ENCODE measurements at regions not wholly inside any gene's neighbourhood (a gene's known extent, or its start where the extent isn't known, plus 50 kb on each side); places are given as distances from the start of the nearest gene placed in this dataset.
"Not testable (repeated sequence)": the region's sequence is repeated elsewhere in the genome, so short reads cannot be mapped to it uniquely, and the experiment has no call there.

DNA sequence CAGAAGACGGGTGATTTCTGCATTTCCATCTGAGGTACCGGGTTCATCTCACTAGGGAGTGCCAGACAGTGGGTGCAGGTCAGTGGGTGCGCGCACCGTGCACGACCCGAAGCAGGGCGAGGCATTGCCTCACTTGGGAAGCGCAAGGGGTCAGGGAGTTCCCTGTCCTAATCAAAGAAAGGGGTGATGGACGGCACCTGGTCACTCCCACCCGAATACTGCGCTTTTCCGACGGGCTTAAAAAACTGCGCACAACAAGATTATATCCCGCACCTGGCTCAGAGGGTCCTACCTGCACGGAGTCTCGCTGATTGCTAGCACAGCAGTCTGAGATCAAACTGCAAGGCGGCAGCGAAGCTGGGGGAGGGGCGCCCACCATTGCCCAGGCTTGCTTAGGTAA is 1403.1 kb downstream of the REEP3 start:
- FAIRE-seq: not testable (repeated sequence)

DNA sequence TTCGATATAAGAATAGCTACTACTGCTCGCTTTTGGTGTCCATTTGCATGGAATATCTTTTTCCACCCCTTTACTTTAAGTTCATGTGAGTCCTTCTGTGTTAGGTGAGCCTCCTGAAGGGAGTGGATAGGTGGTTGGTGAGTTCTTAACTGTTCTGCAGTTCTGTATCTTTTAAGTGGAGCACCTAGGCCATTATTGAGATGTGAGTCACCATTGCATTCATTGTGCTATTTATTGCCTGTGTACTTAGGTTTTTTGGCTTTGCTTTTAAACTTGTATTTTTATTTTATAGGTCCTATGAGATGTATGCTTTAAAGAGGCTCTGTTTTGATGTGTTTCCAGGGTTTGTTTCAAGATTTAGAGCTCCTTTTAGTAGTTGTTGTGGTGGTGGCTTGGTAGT is 1430.8 kb downstream of the REEP3 start:
- FAIRE-seq: no peak

DNA sequence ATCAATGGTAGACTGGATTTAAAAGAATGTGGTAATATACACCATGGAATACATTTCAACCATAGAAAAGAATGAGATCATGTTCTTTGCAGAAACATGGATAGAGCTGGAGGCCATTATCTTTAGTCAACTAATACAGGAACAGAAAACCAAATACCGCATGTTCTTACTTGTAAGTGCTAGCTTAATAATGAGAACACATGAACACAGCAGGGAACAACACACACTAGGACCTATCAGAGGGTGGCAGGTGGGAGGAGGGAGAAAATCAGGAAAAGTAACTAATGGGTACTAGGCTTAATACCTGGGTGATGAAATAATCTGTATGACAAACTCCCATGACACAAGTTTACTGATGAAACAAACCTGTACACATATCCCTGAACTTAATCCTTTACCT is 1435.2 kb downstream of the REEP3 start:
- FAIRE-seq: no peak

DNA sequence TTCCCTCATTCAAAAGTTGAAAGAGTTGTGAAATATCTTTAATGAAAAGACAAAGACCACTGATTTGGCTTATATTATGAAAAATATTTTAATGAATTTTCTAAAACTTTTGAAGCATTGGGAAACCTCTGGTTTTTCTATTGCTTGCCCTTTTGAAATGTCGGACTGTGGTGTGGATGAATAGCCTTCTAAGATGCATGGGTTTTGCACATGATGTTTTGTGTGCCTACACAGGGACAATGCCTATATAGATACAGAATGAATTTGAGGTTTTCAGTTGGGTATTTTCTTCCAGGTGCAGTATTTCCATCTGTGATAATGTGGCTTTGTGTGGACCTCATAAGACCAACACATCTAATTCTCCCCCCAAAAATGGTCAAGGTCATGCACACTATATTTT is 1437.9 kb downstream of the REEP3 start:
- FAIRE-seq: no peak

DNA sequence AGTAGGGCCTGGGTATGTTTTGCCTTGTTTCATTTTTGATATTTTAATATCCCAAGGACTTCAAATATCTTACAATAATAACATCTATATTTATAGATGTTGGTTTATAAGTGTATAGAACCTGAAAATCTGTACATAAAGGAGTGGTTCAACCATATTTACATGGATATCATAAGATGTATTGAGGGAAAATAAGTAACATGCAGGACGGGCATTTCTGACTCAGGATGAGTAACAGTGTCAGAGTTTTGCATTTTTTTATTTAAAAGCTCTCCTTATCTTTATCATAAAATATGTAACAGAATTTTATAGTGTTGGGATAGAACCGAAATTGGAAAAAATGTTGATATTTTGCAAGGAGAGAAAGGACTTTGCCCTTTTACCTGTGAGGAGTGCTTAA is 1438.7 kb downstream of the REEP3 start:
- no peak for FAIRE-seq

DNA sequence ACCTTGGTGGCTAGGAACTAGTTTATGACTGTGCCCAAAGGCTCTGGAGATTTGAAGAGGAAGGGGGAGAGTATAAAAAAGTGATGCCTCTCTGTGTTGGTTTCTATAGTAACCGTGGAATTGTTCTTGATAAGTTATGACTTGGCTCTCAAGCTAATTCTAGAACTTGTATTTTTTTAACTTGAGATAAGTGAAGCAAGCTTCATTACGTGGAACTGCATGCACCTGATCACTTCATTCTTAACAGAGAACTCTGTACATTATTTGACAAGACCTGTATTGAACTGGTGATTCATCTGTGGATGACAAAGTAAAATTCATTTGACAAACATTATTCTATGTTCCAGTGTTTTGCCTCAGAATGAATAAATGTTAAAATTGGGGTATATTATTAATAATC is 1452.2 kb downstream of the REEP3 start:
- FAIRE-seq: no peak

DNA sequence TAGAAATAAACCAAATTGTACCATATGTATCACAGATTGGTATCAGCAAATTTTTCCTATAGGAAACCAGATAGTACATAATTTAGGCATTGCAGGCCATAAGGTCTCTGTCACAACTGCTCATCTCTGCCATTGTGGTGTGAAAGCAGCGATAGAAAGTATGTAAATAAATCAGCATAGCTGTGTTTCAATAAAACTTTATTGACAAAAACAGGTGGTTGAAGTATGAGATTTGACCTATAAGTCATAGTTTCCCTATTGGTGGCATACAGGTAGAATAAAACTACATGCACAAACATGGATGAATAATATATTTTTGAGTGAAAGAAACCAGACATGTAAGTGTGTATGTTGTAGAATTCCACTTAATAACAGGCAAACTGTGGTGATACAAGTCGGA is 1454.9 kb downstream of the REEP3 start:
- no peak for FAIRE-seq

DNA sequence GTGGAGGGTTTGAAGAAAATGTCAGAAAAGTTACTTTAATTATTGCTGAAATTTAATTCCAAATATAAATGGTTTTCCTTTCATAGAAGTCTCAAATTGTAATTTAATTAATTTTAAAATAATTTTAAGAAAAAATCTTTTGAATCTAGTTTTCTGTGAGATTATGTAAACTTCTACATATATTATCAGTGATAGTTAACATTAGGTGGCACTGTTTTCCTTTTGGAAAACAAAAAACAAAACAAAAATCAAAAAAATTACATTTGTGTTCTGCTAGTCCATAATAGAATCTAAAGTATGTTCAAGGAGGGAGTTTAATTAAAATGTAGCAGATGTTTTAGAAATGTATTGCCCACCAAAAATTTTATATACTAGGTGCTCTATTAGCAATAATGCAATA is 1456.7 kb downstream of the REEP3 start:
- peak; percentile 13 for FAIRE-seq

DNA sequence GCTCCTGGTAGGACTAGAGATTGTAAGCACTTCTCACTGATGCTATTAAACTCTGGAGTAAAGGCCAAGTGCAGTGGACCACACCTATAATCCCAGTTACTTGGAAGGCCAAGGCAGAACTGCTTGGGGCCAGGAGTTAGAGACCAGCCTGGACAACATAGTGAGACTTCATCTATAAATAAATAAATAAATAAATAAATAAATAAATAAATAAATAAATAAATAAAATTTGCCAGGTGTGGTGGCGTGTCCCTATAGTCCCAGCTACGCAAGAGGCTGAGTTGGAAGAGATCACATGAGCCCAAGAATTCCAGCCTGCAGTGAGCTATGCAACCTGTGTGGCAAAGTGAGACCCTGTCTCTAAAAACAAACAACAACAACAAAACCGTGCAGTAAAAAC is 1475.7 kb downstream of the REEP3 start:
- FAIRE-seq: no peak

DNA sequence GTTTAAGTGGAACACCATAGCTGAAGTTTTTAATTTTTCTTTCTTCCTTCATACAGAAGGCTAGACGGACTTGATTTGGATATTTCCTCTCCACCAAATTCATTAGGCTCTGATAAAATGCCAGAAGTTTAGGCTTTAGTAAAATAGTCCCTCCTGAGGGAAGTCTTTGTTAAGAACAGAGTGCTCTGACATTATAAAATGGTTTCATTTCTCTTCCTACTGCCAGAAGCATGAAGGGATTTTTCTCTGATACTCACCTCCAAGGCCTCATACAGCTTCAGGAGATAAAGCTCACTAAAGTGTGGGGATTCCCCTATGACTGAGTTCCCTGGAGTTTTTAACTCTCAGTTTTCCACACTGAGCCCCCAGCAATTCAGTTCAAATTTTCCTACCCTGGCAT is 1489.6 kb downstream of the REEP3 start:
- FAIRE-seq: no peak

DNA sequence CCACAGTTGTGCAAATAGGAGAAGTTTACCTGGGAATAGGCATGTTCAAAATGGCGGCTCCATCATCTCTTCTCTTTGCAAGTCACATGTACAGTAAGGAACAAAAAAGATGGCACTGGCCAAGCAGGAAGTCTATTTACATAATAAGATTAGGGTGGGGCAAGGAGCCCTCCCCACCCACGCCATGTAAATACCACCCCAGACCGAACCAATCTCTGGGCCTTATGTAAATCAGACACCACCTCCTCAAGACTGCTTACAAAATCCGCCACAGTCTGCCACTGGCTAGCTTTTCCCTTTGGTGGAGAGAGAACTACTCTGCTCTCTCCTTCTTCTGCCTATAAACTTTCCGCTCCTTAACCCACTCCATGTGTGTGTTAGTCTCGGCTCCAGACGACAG is 1496.3 kb downstream of the REEP3 start:
- no peak for FAIRE-seq

DNA sequence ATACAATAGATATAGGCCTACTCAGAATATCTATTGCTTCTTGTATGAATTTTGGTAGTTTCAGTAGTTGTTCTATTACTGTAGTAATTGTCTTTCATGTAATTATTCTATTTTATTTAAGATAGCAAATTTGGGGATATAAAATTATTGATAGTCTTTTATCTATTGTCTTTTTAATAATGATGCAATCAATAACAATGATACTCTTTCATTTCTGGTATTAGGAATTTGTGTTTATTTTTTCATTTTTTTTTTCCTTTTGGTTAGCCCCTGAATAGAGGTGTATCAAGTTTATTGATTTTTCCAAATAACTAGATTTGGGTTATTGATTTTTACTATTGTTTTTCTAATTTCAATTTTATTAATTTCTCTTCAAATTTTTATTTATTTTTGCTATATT is 1503.7 kb downstream of the REEP3 start:
- no peak for FAIRE-seq

DNA sequence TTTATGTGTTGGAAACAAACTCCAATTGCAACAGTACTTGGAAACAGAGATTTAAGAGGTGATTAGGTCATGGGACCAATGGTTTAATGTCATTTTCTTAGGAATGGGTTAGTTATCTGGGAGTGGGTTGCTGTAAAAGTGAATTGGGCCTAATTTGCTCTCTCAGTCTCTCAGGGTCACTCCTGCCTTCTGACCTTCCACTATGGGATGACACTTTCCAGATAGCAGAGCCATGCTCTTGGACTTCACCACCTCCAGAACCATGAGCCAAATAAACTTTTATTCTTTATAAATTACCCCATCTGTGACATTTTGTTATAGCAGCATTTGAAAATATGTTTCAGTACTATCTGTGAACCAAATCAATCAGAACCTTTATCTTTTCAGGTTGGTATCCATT is 1509.1 kb downstream of the REEP3 start:
- FAIRE-seq: no peak

DNA sequence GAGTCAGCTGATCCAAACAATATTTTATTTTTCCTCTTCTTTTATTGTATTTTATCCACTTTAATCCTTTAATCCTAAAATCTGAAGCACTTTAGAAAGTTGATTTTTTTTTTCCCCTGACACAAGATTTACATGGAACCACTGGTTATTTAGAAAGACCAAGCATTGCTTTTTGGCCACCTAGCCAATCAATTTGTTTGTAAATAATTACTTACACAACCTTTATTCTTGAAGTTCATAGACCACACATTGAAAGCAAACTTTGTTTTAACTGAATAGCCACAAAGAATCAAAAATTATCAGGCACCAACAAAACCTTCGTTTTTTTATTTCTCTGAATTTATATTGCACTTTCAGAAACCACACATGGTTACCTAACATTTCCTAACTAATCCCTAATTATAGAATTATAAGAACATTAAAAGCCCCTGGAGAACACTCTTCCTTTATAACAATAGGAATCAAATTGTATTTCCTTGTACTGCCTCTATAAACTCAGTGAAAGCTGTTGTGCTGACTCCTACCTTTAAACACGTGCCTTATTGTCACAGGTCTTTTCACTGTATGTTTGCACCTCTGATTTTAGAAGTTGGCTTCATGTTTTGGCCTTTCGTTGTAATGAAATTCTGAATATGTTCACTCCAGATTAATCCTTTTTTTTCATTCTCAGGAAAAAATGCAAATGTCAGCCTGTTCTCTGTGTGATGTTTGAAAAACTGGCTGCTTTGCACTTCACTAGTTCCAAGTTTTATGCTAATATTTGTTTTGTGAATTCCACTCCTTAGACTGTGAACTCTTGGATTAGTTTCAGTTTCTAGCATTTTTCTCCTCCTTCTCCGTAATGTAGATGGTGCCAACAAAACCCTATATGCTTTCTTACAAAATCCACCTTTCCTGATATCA is 1511.9 kb downstream of the REEP3 start:
- FAIRE-seq: no peak

DNA sequence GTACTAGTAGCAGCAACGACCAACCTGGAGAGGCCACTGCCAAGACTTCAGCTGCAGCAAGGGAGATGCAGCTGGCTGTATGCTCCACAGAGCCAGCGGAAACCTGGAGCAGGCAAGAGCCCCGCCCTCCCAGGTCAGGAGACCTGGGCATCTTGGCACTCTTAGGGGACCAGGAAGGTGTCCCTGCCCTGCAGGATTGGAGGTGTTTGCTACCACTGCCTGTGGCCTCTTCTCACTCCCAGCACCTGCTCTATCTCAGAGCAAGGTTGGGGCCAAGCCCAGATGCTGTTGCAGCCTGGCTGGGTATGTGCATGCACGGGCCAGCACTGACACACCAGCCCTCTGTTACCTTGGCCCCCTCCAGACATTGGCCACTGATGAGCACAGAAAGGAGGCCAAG is 1512.8 kb downstream of the REEP3 start:
- no peak for FAIRE-seq

DNA sequence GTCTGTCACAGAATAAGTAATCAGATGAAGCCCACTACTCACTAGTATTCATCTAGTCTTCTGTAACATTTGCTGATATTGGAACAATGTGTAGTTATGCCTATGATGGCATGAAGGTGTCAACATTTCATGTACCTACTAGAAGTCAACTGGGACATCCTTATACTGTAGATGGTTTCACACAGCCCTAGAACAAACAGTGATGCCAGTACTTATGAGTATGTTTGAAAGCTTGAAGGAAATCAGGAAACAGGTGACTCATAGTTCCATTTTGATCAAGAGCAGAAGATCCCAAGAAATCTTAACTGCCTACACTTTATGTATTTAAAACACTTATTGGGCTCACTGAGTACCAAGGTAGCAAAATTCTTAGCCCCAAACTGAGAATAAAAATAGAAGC is 1519.6 kb downstream of the REEP3 start:
- FAIRE-seq: no peak

DNA sequence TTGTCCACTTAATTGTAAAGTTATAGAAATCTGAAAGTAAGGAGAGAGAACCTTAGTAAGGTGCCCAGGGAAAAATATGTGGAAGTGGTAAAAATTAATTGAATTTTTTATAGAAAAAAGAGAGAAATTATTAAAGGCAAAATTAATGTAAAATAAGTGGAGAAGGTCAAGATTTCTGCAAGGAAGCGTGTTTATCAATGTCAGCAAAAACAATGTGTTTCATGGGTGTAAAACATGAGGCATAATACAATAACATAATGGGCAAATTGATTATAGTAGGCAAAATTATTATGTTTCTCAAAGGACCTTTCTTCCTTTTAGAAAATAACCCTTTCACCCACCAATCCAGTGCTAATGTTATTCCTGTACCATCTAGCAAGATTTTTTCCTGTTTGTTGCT is 1520.1 kb downstream of the REEP3 start:
- FAIRE-seq: no peak

DNA sequence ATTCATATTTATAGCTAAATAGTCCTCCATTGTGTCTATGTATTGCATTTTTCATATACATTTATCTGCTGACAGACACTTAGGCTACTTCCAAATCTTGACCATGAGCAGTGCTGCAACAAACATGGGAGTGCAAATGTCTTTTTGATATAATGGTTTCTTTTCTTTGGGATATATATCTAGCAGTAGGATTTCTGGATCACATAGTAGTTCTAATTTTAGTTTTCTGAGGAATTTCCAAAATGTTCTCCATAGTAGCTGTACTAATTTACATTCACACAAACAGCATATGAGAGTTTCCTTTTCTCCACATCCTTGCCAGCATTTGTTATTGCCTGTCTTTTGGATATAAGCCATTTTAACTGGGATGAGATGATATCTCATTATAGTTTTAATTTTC is 1521.3 kb downstream of the REEP3 start:
- no peak for FAIRE-seq

DNA sequence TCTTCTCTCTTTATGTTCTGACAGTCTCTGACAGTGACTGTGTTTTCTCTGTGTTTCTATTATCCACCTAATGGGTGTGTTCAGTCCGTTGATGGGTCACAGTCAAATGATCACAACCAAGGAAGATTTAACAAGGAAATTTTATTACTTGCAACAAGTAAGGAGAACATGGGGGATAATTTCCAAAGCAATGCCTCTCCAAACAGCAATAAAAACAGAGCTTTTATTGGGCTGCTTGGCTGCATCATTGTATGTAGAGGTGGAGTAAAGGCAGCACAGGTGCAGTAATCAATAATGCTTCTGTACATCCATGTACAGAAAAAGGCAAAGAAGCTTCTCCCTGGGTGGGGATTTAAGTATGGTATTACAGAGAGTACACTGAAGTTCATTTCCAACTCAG is 1525.6 kb downstream of the REEP3 start:
- no peak for FAIRE-seq

DNA sequence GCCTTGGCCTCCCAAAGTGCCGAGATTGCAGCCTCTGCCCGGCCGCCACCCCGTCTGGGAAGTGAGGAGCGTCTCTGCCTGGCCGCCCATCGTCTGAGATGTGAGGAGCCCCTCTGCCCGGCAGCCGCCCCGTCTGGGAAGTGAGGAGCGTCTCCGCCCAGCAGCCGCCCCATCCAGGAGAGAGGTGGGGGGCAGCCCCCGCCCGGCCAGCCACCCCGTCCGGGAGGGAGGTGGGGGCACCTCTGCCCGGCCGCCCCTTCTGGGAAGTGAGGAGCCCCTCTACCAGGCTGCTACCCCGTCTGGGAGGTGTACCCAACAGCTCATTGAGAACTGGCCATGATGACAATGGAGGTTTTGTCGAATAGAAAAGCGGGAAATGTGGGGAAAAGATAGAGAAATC is 1530.9 kb downstream of the REEP3 start:
- FAIRE-seq: not testable (repeated sequence)

DNA sequence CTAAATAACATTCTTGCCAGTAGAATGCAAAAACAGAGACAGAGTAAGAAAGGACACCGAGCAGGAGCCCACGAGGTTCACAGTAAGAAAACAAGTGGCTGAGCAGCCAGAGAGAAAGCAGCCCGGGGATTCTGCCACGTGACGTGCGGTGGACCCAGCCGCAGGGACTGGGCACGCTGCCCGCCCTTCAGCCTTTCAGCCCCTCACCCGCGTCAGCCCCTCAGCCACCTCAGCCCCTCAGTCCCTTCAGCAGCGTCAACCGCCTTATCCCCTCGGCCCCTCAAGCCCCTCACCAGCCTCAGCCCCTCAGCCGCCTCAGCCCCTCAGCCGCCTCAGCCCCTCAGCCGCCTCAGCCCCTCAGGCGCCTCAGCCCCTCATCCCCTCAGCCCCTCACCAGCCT is 1532.2 kb downstream of the REEP3 start:
- not testable (repeated sequence) for FAIRE-seq

DNA sequence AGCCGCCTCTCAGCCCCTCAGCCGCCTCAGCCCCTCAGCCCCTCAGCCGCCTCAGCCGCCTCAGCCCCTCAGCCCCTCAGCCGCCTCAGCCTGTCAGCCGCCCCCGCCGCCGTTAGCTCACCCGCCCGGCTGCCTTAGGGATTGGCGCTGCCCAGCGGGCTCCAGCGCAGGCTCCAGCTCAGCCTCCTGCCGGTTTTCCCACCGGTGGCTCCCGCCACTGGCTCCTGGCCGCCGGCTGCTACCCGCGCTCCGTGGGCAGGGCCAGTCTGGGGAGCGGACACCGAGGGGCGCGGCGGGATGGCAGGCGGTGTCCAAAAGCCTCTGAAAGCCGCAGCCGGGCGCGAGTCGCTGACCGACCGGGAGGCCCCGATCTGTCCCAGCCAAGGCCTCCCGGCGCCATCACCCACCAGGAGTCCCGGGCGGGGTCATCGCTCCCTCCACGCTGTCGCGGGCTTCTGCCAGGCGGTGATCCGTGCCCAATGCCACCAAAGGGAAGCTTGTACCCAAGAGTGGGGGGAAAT is 1532.7 kb downstream of the REEP3 start:
- not testable (repeated sequence) for FAIRE-seq

DNA sequence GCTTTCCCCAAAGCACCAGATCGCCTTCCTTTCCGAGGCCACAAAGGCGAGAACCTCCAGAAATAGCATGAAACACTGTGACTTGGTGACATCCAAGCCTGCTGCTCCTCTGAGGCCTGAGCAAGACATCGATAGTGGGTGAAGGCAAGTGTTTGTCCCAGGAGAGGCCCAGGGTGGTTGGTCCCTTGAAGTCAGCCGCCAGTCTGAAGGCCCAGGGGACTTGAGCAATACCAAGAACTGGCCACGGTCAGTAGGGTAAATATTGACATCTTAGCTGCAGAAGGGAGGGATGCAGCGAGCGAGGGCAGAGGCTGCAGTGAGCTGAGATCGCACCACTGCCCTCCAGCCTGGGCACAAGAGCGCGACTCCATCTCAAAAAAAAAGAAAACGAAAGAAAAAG is 1533.5 kb downstream of the REEP3 start:
- FAIRE-seq: not testable (repeated sequence)

DNA sequence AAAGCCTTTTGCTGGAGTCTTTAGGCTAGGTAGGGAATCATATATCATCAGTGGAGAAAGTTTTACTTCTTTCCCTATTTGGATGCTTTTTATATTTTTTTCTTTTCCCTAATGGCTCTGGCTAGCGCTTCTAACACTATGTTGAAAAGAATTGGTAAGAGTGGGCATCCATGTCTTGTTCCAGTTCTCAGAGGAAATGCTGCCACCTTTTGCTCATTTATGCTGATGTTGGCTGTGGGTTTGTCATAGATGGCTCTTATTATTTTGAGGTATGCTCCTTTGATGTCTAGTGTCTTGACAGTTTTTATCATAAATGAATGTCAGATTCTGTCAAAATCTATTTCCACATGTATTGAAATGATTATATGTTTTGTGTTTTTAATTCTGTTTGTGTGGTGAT is 1544.1 kb downstream of the REEP3 start:
- FAIRE-seq: no peak

DNA sequence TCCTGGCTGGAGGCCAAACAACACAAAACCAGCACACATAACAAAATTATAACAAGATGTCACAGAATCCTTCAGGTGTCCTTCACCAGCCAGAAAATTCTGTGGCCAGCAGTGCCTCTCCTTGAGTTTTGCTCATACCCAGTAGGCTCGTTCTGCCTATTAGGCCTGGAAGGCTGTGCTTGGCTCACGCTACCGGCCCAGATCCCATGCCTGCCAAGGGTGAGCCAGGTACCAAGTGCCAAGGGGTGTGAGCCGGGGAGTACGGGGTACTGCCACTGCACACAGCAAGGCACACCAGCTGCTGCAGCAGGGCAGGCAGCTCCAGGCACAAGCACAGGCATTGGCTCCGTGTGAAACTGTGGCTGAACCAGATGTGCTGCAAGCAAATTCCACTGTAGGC is 1562.0 kb downstream of the REEP3 start:
- no peak for FAIRE-seq

Measured in islet of Langerhans (tissue), 1 donor.